ENCODE measurements at regions not wholly inside any gene's neighbourhood (a gene's known extent, or its start where the extent isn't known, plus 50 kb on each side); places are given as distances from the start of the nearest gene placed in this dataset.

DNA sequence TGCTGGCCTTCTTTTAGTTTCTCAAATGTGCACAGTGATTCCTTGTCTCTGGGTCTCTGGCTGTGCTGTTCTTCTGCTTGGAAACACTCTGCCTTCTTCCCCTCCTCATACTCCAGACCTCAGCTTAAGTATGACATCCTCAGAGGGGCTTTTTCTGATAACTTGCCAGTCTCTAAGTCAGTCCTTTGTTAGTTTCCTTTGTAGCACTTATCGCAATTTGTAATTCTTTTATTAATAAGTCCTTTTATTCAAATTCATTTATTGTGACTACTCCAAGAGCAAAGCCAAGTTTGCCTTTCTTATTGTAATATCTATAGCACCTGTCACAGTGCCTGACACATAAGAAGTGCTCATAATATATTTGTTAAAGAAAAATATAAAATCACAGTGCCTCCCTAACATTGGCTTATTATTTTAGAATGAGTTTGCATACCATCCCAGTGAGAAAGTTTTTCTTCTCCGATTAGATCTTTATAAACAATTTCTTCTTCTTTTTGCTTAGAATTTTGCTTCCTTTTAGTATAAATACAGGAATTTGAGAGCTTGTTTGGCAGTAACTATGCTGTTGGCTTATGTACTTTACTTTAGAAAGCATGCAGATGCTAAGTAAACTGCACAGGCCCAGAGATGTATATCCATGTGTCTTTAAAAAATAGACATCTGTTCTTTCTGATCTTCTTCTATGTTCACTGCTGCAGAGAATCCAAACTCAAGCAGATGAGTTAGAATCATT is 198.0 kb downstream of the GAS1 start:
- DNase-seq: no peak
- no peak for ATAC-seq (ENCODE audit: low FRiP score in 2 of 2)
- Histone ChIP-seq H3K27me3 (no peaks in the 10 kb centered on the region), H3K4me3 (no peak overlapping the region), H3K27ac (no peak overlapping the region), H3K4me1 (no peaks in the 10 kb centered on the region), H3K9me3 (no peaks in the 10 kb centered on the region), H3K36me3 (no peaks in the 10 kb centered on the region)
- WGBS, 2 donors: 74 to 75% methylated on average over 2 of the region's 2 CpGs
- TF ChIP-seq, protein P1, sequence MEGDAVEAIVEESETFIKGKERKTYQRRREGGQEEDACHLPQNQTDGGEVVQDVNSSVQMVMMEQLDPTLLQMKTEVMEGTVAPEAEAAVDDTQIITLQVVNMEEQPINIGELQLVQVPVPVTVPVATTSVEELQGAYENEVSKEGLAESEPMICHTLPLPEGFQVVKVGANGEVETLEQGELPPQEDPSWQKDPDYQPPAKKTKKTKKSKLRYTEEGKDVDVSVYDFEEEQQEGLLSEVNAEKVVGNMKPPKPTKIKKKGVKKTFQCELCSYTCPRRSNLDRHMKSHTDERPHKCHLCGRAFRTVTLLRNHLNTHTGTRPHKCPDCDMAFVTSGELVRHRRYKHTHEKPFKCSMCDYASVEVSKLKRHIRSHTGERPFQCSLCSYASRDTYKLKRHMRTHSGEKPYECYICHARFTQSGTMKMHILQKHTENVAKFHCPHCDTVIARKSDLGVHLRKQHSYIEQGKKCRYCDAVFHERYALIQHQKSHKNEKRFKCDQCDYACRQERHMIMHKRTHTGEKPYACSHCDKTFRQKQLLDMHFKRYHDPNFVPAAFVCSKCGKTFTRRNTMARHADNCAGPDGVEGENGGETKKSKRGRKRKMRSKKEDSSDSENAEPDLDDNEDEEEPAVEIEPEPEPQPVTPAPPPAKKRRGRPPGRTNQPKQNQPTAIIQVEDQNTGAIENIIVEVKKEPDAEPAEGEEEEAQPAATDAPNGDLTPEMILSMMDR (IDR thresholded peaks at IDR 0.05): no peak
- TF ChIP-seq POLR2AphosphoS5 (IDR thresholded peaks at IDR 0.05) (no peak), POLR2A (IDR thresholded peaks at IDR 0.05) (no peak), EP300 (IDR thresholded peaks at IDR 0.05) (no peak)

DNA sequence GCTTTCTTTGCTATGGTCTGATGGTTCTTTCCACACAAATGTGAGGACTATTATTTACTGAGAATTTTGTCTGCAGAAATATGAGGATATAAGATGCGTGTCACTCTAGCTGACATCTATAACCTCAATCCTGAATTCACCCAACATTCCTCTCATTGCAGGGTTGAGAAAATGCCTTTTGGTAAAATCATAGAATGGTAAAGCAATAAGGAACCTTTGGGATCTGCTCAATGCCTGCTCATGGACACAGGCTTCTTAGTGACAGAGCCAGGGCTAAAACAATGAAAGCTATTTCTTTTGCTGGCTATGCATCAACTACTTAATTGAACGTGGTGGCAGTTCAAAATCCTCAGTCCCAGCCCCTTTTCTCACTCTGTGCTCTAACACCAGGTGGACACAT is 199.6 kb downstream of the GAS1 start:
- H3K27ac ChIP-seq: no peak overlapping the region
- no peak for ATAC-seq (ENCODE audit: low FRiP score in 2 of 2)
- 56 to 66% methylated on average over 2 of the region's 2 CpGs for WGBS, 2 donors

DNA sequence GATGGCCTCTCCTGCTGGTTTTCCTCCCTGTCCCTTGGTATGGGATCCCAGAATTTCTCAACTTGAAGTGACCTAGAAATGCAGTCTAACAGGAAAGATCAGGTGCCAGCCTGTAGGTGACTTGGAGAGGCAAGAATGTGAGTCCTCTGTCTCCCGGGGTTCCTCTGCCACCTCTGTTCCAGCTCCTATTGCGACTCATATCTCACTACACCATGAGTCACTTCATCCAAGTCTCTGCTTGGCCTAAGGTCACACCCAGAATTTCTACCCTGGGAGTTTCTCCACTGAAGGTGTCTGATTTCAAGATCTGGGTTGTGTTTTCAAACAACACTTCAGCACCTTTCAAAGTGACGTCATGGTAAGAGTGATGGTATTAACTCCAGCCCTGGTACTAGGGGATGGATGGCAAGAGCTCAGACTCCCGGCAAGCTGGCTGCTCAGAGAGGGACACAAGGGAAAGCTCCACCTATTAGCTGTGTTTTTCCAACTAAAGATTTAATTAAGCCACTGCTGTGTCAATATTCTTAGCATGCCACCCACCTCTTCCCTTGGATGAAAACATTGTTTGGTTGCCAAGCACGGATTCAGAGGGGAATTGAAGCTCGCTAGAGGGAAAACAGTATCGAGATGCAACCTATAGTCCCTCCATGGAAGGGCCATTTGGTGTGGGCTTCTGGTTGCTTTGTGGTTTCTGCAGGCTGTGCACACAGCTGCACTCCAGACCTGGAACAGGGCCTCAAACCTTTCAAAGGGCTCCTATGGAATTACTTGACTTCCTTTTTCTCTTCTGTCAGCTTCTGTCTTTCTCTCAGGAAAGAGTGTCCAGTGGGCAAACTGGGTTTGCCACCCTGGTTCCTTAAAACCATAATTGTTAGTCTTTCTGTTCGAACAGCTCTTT is 205.7 kb downstream of the GAS1 start:
- DNase-seq: no peak
- Histone ChIP-seq H3K27me3 (no peaks in the 10 kb centered on the region), H3K27ac (no peak overlapping the region), H3K9me3 (no peaks in the 10 kb centered on the region), H3K36me3 (no peaks in the 10 kb centered on the region), H3K4me1 (no peaks in the 10 kb centered on the region), H3K4me3 (no peak overlapping the region)
- WGBS, 2 donors: 62 to 66% methylated on average over 8 of the region's 8 CpGs
- TF ChIP-seq POLR2A (IDR thresholded peaks at IDR 0.05): no peak
- no peak for TF ChIP-seq EP300 (IDR thresholded peaks at IDR 0.05)
- TF ChIP-seq, protein P1 (IDR thresholded peaks at IDR 0.05): no peak
- TF ChIP-seq POLR2AphosphoS5 (IDR thresholded peaks at IDR 0.05): no peak
- peak; percentile 42 to 72 for ATAC-seq (ENCODE audit: low FRiP score in 2 of 2)

More for the DNA sequence above, 199.6 kb downstream of the GAS1 start:
- Histone ChIP-seq H3K27me3 (no peaks in the 10 kb centered on the region), H3K9me3 (no peaks in the 10 kb centered on the region), H3K4me3 (no peak overlapping the region), H3K4me1 (no peaks in the 10 kb centered on the region), H3K36me3 (no peaks in the 10 kb centered on the region)
- TF ChIP-seq, protein P1 (IDR thresholded peaks at IDR 0.05): no peak
- TF ChIP-seq EP300 (IDR thresholded peaks at IDR 0.05): no peak
- no peak for TF ChIP-seq POLR2A (IDR thresholded peaks at IDR 0.05)
- no peak for TF ChIP-seq POLR2AphosphoS5 (IDR thresholded peaks at IDR 0.05)
- DNase-seq: no peak

DNA sequence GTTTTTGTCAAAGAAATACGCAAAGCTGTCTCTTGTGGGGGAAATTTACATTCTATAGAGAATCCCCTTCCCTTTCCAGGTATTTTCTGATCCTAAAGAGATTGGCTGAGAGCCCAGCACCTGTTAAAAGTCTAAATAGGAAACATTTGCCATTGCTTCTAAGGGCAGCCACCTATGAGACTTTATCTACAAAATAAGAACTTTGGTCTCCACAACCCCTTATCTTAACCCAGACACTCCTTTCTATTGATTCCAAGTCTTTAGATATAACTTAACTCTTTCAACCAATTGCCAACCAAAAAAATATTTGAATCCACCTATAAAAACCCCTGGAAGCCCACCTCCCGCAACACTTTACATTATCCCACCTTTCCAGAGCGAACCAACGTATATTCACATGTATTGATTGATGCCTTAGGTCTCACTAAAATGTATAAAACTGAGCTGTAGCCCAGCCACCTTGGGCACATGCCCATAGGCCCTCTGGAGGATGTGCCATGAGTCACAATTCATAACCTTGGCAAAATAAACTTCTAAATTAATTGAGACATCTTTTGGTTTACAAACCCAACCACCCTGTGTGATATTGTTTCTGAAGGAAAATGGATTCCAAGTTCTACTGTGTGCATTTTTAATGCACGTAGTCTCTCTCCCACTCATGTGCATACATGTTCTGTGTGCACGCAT is 211.4 kb downstream of the GAS1 start:
- Histone ChIP-seq H3K27ac (no peak overlapping the region), H3K9me3 (no peaks in the 10 kb centered on the region), H3K36me3 (no peaks in the 10 kb centered on the region), H3K27me3 (no peaks in the 10 kb centered on the region), H3K4me1 (peaks cover 0 to 3% (median 0%) of the 10 kb centered on the region in 4 donors), H3K4me3 (no peak overlapping the region)
- DNase-seq (no peak), ATAC-seq (ENCODE audit: low FRiP score in 2 of 2) (no peak)
- 91 to 92% methylated on average over 6 of the region's 6 CpGs for WGBS, 2 donors
- no peak for TF ChIP-seq POLR2A (IDR thresholded peaks at IDR 0.05)
- TF ChIP-seq EP300 (IDR thresholded peaks at IDR 0.05): no peak
- TF ChIP-seq POLR2AphosphoS5 (IDR thresholded peaks at IDR 0.05): no peak
- TF ChIP-seq, protein P1 (IDR thresholded peaks at IDR 0.05): no peak
